ENCODE measurements at regions not wholly inside any gene's neighbourhood (a gene's known extent, or its start where the extent isn't known, plus 50 kb on each side); places are given as distances from the start of the nearest gene placed in this dataset.

- TF ChIP-seq ZNF510 (CRISPR knock-in tag; IDR thresholded peaks at IDR 0.05; ENCODE audit: low read depth) (no peak), HNRNPL (IDR thresholded peaks at IDR 0.05; ENCODE audit: low read depth, low read length) (no peak)
These were observed 94.4 kb upstream of the BACE2 start (continued) for GRCh38 chr21:41073558-41073957.

GRCh38 chr21:41074396-41075184 is 93.4 kb upstream of the BACE2 start:
- peaks cover 2% of the 10 kb centered on the region in 2 experiments; a peak in 2 of 5 replicates for H3K27me3 ChIP-seq (ENCODE audit: control insufficient read depth in 1 of 2, insufficient read depth in 2 of 2, low read length in 2 of 2)
- H3K4me3 ChIP-seq (replicated peaks in 1 of 3; ENCODE audit: insufficient read depth in 1 of 3, low read depth in 2 of 3, low read length in 3 of 3): no peak overlapping the region
- ATAC-seq: no peak
- H2AFZ ChIP-seq (ENCODE audit: low read length): no peak overlapping the region
- H3K4me2 ChIP-seq (ENCODE audit: low read depth, low read length): no peak overlapping the region
- ChIA-PET POLR2A (no interaction called here), CTCF (ENCODE audit: low intra/inter-chr PET ratio, low total read pairs) (no interaction called here)
- H3K79me2 ChIP-seq (ENCODE audit: insufficient read depth, low read length): no peaks in the 10 kb centered on the region
- intact Hi-C loops (cut with micrococcal nuclease; ENCODE audit: unreplicated experiment): no loop called here
- no peak overlapping the region for H3K27ac ChIP-seq (ENCODE audit: extremely low read length, insufficient read depth, low read length)
- H3K4me1 ChIP-seq (ENCODE audit: insufficient read depth, low read length): no peaks in the 10 kb centered on the region
- DNase-seq (ENCODE audit: low spot score): no peak
- FAIRE-seq: no peak
- no peak overlapping the region for H3K9ac ChIP-seq (ENCODE audit: insufficient read depth, low read depth, low read length)
- no peaks in the 10 kb centered on the region for H3K9me3 ChIP-seq (ENCODE audit: low read length)
- peak; percentile 80 to 89 for TF ChIP-seq MAFK (conservative IDR thresholded peaks at IDR 0.05 in 1 of 2, IDR thresholded peaks at IDR 0.05 in 1 of 2; ENCODE audit: low read length in 2 of 2)
- no peak for TF ChIP-seq GABPA (IDR thresholded peaks at IDR 0.05; ENCODE audit: low read depth, low read length)
- TF ChIP-seq GABPA (CRISPR knock-in tag; IDR thresholded peaks at IDR 0.05; ENCODE audit: low read depth): no peak
- TF ChIP-seq MAFF (IDR thresholded peaks at IDR 0.05; ENCODE audit: low read depth, low read length): peak; percentile 85
- no peaks in the 10 kb centered on the region for H4K20me1 ChIP-seq (ENCODE audit: insufficient read depth, low read length)
- 27% methylated on average over 11 of the region's 11 CpGs for WGBS (ENCODE audit: low lambda C conversion rate)
- H3K36me3 ChIP-seq (replicated peaks in 1 of 2; ENCODE audit: control insufficient read depth in 1 of 2, insufficient read depth in 2 of 2, low read length in 2 of 2): no peaks in the 10 kb centered on the region
- BruUV-seq (replicated peaks): no TSS peak
- in situ Hi-C loops (cut with HindIII; ENCODE audit: extremely low pct_ligation_motif_present, low pct_unique_long_range_greater_than_20kb): loop anchor here (25.0 kb wide), 1 partner anchor 612 kb away; no protein-coding TSS in a partner anchor

GRCh38 chr21:41075656-41076055 is 92.3 kb upstream of the BACE2 start:
- FAIRE-seq: no peak
- Histone ChIP-seq H4K20me1 (ENCODE audit: insufficient read depth, low read length) (no peaks in the 10 kb centered on the region), H3K4me3 (replicated peaks in 1 of 3; ENCODE audit: insufficient read depth in 1 of 3, low read depth in 2 of 3, low read length in 3 of 3) (no peak overlapping the region), H3K4me1 (ENCODE audit: insufficient read depth, low read length) (no peaks in the 10 kb centered on the region), H3K9me3 (ENCODE audit: low read length) (no peaks in the 10 kb centered on the region), H3K27me3 (ENCODE audit: control insufficient read depth in 1 of 2, insufficient read depth in 2 of 2, low read length in 2 of 2) (peaks cover 2% of the 10 kb centered on the region in 2 experiments; a peak in 2 of 5 replicates), H2AFZ (ENCODE audit: low read length) (no peak overlapping the region), H3K27ac (ENCODE audit: extremely low read length, insufficient read depth, low read length) (no peak overlapping the region), H3K79me2 (ENCODE audit: insufficient read depth, low read length) (no peaks in the 10 kb centered on the region), H3K36me3 (replicated peaks in 1 of 2; ENCODE audit: control insufficient read depth in 1 of 2, insufficient read depth in 2 of 2, low read length in 2 of 2) (no peaks in the 10 kb centered on the region), H3K4me2 (ENCODE audit: low read depth, low read length) (no peak overlapping the region), H3K9ac (ENCODE audit: insufficient read depth, low read depth, low read length) (no peak overlapping the region)
- intact Hi-C loops (cut with micrococcal nuclease; ENCODE audit: unreplicated experiment) (no loop called here), in situ Hi-C loops (cut with HindIII; ENCODE audit: extremely low pct_ligation_motif_present, low pct_unique_long_range_greater_than_20kb) (no loop called here)
- WGBS (ENCODE audit: low lambda C conversion rate): 49% methylated on average over 15 of the region's 18 CpGs
- no peak for DNase-seq (ENCODE audit: low spot score)
- BruUV-seq (replicated peaks): no TSS peak
- CTCF ChIA-PET (ENCODE audit: low intra/inter-chr PET ratio, low total read pairs): no interaction called here
- ATAC-seq: no peak
- POLR2A ChIA-PET: no interaction called here
- no peak for TF ChIP-seq ZNF770 (CRISPR knock-in tag; IDR thresholded peaks at IDR 0.05)
- no peak for TF ChIP-seq SPEN (CRISPR knock-in tag; IDR thresholded peaks at IDR 0.05; ENCODE audit: low read depth)
- TF ChIP-seq ATM (IDR thresholded peaks at IDR 0.05; ENCODE audit: borderline replicate concordance): no peak
- TF ChIP-seq MBNL3 (CRISPR knock-in tag; conservative IDR thresholded peaks at IDR 0.05): no peak
- no peak for TF ChIP-seq TRAFD1 (CRISPR knock-in tag; IDR thresholded peaks at IDR 0.05; ENCODE audit: borderline replicate concordance)
- TF ChIP-seq ZSCAN20 (CRISPR knock-in tag; IDR thresholded peaks at IDR 0.05; ENCODE audit: borderline replicate concordance): no peak

All from HepG2 (cell line).